GM19467 (cell line): ENCODE measurements at regions not wholly inside any gene's neighbourhood (a gene's known extent, or its start where the extent isn't known, plus 50 kb on each side); places are given as distances from the start of the nearest gene placed in this dataset.
A peak's percentile ranks its signal among the peaks of the same experiment; 100 is the strongest.
"Not testable (repeated sequence)": the region's sequence is repeated elsewhere in the genome, so short reads cannot be mapped to it uniquely, and the experiment has no call there.

Experiments used
- ATAC-seq: cut with Tn5 transposase; IDR thresholded peaks from one replicate; pipeline ENCODE4 v1.9.1; 2021; ENCODE audit warnings: mild to moderate bottlenecking, moderate library complexity; ENCODE audit not compliant: unreplicated experiment

- ATAC-seq: no peak
These were observed 141.2 kb downstream of the LRRC3B start for GRCh38 chr3:26763723-26764122.

- ATAC-seq: no peak
These were observed 143.5 kb downstream of the LRRC3B start for GRCh38 chr3:26766031-26766430.

GRCh38 chr3:26768068-26768651 lies 145.6 kb downstream of the LRRC3B start:
- no peak for ATAC-seq

- no peak for ATAC-seq
These were observed 177.2 kb downstream of the LRRC3B start for GRCh38 chr3:26799679-26800317.

GRCh38 chr3:26807272-26807671 lies 184.7 kb downstream of the LRRC3B start:
- no peak for ATAC-seq

- ATAC-seq: no peak
These were observed 202.9 kb downstream of the LRRC3B start for GRCh38 chr3:26825454-26825853.

GRCh38 chr3:26827169-26827568 lies 204.6 kb downstream of the LRRC3B start:
- no peak for ATAC-seq

- no peak for ATAC-seq
These were observed 215.5 kb downstream of the LRRC3B start for GRCh38 chr3:26838026-26838425.

GRCh38 chr3:26839001-26839400 lies 216.4 kb downstream of the LRRC3B start:
- no peak for ATAC-seq

- ATAC-seq: no peak
These were observed 217.8 kb downstream of the LRRC3B start for GRCh38 chr3:26840272-26840870.

- no peak for ATAC-seq
These were observed 222.6 kb downstream of the LRRC3B start for GRCh38 chr3:26845194-26845593.

- no peak for ATAC-seq
These were observed 225.1 kb downstream of the LRRC3B start for GRCh38 chr3:26847680-26848079.

- ATAC-seq: no peak
These were observed 271.9 kb downstream of the LRRC3B start for GRCh38 chr3:26894443-26894842.

- ATAC-seq: no peak
These were observed 292.6 kb downstream of the LRRC3B start for GRCh38 chr3:26915208-26915607.

- ATAC-seq: no peak
These were observed 298.3 kb downstream of the LRRC3B start for GRCh38 chr3:26920646-26921478.

- ATAC-seq: no peak
These were observed 309.3 kb downstream of the LRRC3B start for GRCh38 chr3:26931896-26932295.

GRCh38 chr3:26932752-26933151 lies 310.2 kb downstream of the LRRC3B start:
- no peak for ATAC-seq

- ATAC-seq: not testable (repeated sequence)
These were observed 322.9 kb downstream of the LRRC3B start for GRCh38 chr3:26945480-26945879.

GRCh38 chr3:26960382-26960781 lies 337.8 kb downstream of the LRRC3B start:
- ATAC-seq: no peak

GRCh38 chr3:26962492-26963360 lies 340.2 kb downstream of the LRRC3B start:
- ATAC-seq: peak; percentile 75

GRCh38 chr3:26963361-26963743 lies 340.8 kb downstream of the LRRC3B start:
- ATAC-seq: no peak
